ENCODE measurements at regions not wholly inside any gene's neighbourhood (a gene's known extent, or its start where the extent isn't known, plus 50 kb on each side); places are given as distances from the start of the nearest gene placed in this dataset.

DNA sequence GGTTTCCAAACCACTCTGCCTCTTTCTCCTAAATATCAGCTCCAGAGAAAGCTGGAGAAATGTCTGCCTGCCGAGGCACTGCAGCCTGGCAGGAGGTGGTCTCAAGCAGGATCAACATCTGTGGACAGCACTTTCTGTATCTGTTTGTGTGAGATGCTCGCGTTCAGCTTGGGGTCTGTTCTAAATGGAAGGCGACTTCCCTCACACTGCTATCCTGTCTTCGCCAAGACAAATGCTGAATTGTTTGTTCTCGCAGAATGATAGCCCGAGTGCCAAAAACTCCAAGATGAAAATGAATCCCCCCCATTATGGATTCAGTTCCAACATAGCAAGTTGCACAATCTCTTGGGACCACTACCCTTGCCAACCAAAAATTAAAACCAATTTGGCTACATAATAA lies 72.2 kb upstream of the PALS2 start:
- dilution Hi-C loops (cut with MboI; ENCODE audit: extremely low pct_ligation_motif_present, low sequenced_read_pairs), result no loop called here
- Histone ChIP-seq H2AFZ (ENCODE audit: control insufficient read depth, low read length) (no peak overlapping the region), H4K20me1 (ENCODE audit: control insufficient read depth, extremely low read depth, insufficient read depth, low read length) (no peaks in the 10 kb centered on the region), H3K27ac (ENCODE audit: control insufficient read depth, insufficient read depth, low read length) (no peak overlapping the region), H3K36me3 (ENCODE audit: control insufficient read depth in 2 of 2, extremely low read depth in 1 of 2, insufficient read depth in 2 of 2, low read length in 2 of 2) (no peaks in the 10 kb centered on the region), H3K9me3 (ENCODE audit: control insufficient read depth, low read depth, low read length) (no peaks in the 10 kb centered on the region), H3K4me2 (ENCODE audit: control insufficient read depth, extremely low read depth, insufficient read depth, low read depth, low read length) (no peak overlapping the region), H3K4me1 (ENCODE audit: control insufficient read depth, extremely low read depth, insufficient read depth, low read length) (no peaks in the 10 kb centered on the region), H3K9me1 (ENCODE audit: control insufficient read depth, extremely low read depth, insufficient read depth, low read length) (no peaks in the 10 kb centered on the region), H3K4me3 (ENCODE audit: control insufficient read depth in 2 of 3, extremely low read depth in 1 of 3, insufficient read depth in 2 of 3, low read depth in 1 of 3, low read length in 3 of 3) (no peak overlapping the region), H3K27me3 (ENCODE audit: control insufficient read depth, extremely low read depth, insufficient read depth, low read length) (no peaks in the 10 kb centered on the region), H3K9ac (ENCODE audit: control insufficient read depth, extremely low read depth, insufficient read depth, low read length) (no peak overlapping the region), H3K79me2 (ENCODE audit: control insufficient read depth, insufficient read depth, low read length) (no peaks in the 10 kb centered on the region)
- TF ChIP-seq EZH2 (IDR thresholded peaks at IDR 0.05; ENCODE audit: low read length), result no peak
- TF ChIP-seq, protein P1, sequence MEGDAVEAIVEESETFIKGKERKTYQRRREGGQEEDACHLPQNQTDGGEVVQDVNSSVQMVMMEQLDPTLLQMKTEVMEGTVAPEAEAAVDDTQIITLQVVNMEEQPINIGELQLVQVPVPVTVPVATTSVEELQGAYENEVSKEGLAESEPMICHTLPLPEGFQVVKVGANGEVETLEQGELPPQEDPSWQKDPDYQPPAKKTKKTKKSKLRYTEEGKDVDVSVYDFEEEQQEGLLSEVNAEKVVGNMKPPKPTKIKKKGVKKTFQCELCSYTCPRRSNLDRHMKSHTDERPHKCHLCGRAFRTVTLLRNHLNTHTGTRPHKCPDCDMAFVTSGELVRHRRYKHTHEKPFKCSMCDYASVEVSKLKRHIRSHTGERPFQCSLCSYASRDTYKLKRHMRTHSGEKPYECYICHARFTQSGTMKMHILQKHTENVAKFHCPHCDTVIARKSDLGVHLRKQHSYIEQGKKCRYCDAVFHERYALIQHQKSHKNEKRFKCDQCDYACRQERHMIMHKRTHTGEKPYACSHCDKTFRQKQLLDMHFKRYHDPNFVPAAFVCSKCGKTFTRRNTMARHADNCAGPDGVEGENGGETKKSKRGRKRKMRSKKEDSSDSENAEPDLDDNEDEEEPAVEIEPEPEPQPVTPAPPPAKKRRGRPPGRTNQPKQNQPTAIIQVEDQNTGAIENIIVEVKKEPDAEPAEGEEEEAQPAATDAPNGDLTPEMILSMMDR (optimal IDR thresholded peaks at IDR 0.05 in 1 of 3, IDR thresholded peaks at IDR 0.05 in 1 of 3, conservative IDR thresholded peaks at IDR 0.05 in 1 of 3; ENCODE audit: extremely low read depth in 1 of 3, insufficient read depth in 2 of 3, low read length in 3 of 3), result no peak
- DNase-seq (ENCODE audit: low read depth, low spot score), result no peak
- FAIRE-seq, result no peak

GRCh38 chr7:24501443-24502134 lies 71.7 kb upstream of the PALS2 start:
- H3K4me2 ChIP-seq (ENCODE audit: control insufficient read depth, extremely low read depth, insufficient read depth, low read depth, low read length), result no peak overlapping the region

More at GRCh38 chr7:24501443-24502134, 71.7 kb upstream of the PALS2 start:
- DNase-seq (ENCODE audit: low read depth, low spot score), result no peak
- H3K79me2 ChIP-seq (ENCODE audit: control insufficient read depth, insufficient read depth, low read length), result no peaks in the 10 kb centered on the region
- dilution Hi-C loops (cut with MboI; ENCODE audit: extremely low pct_ligation_motif_present, low sequenced_read_pairs), result no loop called here
- TF ChIP-seq, protein P1 (optimal IDR thresholded peaks at IDR 0.05 in 1 of 3, IDR thresholded peaks at IDR 0.05 in 1 of 3, conservative IDR thresholded peaks at IDR 0.05 in 1 of 3; ENCODE audit: extremely low read depth in 1 of 3, insufficient read depth in 2 of 3, low read length in 3 of 3), result no peak
- no peak for TF ChIP-seq EZH2 (IDR thresholded peaks at IDR 0.05; ENCODE audit: low read length)
- H3K4me3 ChIP-seq (ENCODE audit: control insufficient read depth in 2 of 3, extremely low read depth in 1 of 3, insufficient read depth in 2 of 3, low read depth in 1 of 3, low read length in 3 of 3), result no peak overlapping the region
- FAIRE-seq, result no peak
- no peaks in the 10 kb centered on the region for H3K9me1 ChIP-seq (ENCODE audit: control insufficient read depth, extremely low read depth, insufficient read depth, low read length)
- no peaks in the 10 kb centered on the region for H3K4me1 ChIP-seq (ENCODE audit: control insufficient read depth, extremely low read depth, insufficient read depth, low read length)
- H3K36me3 ChIP-seq (ENCODE audit: control insufficient read depth in 2 of 2, extremely low read depth in 1 of 2, insufficient read depth in 2 of 2, low read length in 2 of 2), result no peaks in the 10 kb centered on the region
- no peak overlapping the region for H3K27ac ChIP-seq (ENCODE audit: control insufficient read depth, insufficient read depth, low read length)
- H3K27me3 ChIP-seq (ENCODE audit: control insufficient read depth, extremely low read depth, insufficient read depth, low read length), result no peaks in the 10 kb centered on the region
- H4K20me1 ChIP-seq (ENCODE audit: control insufficient read depth, extremely low read depth, insufficient read depth, low read length), result no peaks in the 10 kb centered on the region
- H3K9me3 ChIP-seq (ENCODE audit: control insufficient read depth, low read depth, low read length), result no peaks in the 10 kb centered on the region
- no peak overlapping the region for H3K9ac ChIP-seq (ENCODE audit: control insufficient read depth, extremely low read depth, insufficient read depth, low read length)
- no peak overlapping the region for H2AFZ ChIP-seq (ENCODE audit: control insufficient read depth, low read length)

All from keratinocyte (primary cell).